IMR-90 (cell line): ENCODE measurements at regions not wholly inside any gene's neighbourhood (a gene's known extent, or its start where the extent isn't known, plus 50 kb on each side); places are given as distances from the start of the nearest gene placed in this dataset.

Experiments used
- ATAC-seq: fragments of 200-7000 bp; cut with Tn5 transposase; 2 replicates; pipeline ENCODE4 v1.9.1; 2020; ENCODE audit warnings: low read depth, mild to moderate bottlenecking, moderate library complexity
- BruUV-seq: library from RNA; stranded (reverse); fragments of 400-500 nt; replicated peaks from 2 replicates; lab custom pipeline; 2021; lab: Mats Ljungman, UMichigan
- CTCF ChIA-PET: fragments of 300-600 bp; formaldehyde crosslinking; extraction: SDS; loops from one replicate; lab custom pipeline; 2021; ENCODE audit warnings: antibody characterized with exemption; lab: Yijun Ruan, JAX
- POLR2A ChIA-PET: fragments of 300-600 bp; sonication (Branson Sonifier 250); formaldehyde crosslinking; loops from one replicate; lab custom pipeline; 2022; ENCODE audit warnings: antibody characterized with exemption; ENCODE audit not compliant: unreplicated experiment; lab: Charles Lee
- DNase-seq: peaks from one replicate; pipeline ENCODE4 v3.0.0; 2013
- H2AFZ ChIP-seq: replicated peaks from 2 replicates; pipeline ENCODE3; 2013; ENCODE audit warnings: low read length, mild to moderate bottlenecking; ENCODE audit not compliant: poor library complexity
- H2AK5ac ChIP-seq: 2 replicates; pipeline ENCODE4 v1.6.1; 2013; ENCODE audit warnings: low read depth, low read length, inconsistent platforms
- H2AK9ac ChIP-seq: replicated peaks from 2 replicates; pipeline ENCODE3; 2013; ENCODE audit warnings: mild to moderate bottlenecking, low read depth, low read length, moderate library complexity; ENCODE audit not compliant: poor library complexity
- H2BK120ac ChIP-seq: 2 replicates; pipeline ENCODE4 v1.6.1; 2013; ENCODE audit warnings: low read depth, low read length, inconsistent platforms
- H2BK15ac ChIP-seq: 3 replicates; pipeline ENCODE4 v1.6.1; 2013; ENCODE audit warnings: low read depth, low read length, inconsistent platforms
- H2BK20ac ChIP-seq: 2 replicates; pipeline ENCODE4 v1.6.1; 2013; ENCODE audit warnings: low read depth, mild to moderate bottlenecking, inconsistent platforms, low read length, moderate library complexity
- H2BK5ac ChIP-seq: 2 replicates; pipeline ENCODE4 v1.6.1; 2013; ENCODE audit warnings: mild to moderate bottlenecking, low read depth, low read length, inconsistent platforms; ENCODE audit not compliant: poor library complexity, severe bottlenecking
- H3K14ac ChIP-seq: replicated peaks from 2 replicates; pipeline ENCODE4 v1.6.1; 2013; ENCODE audit warnings: low read depth, low read length, inconsistent platforms
- H3K18ac ChIP-seq: 2 replicates; pipeline ENCODE4 v1.6.1; 2013; ENCODE audit warnings: low read depth, low read length, control low read depth
- H3K23ac ChIP-seq: 2 replicates; pipeline ENCODE4 v1.6.1; 2013; ENCODE audit warnings: low read depth, low read length, inconsistent platforms
- H3K27ac ChIP-seq: 2 replicates; pipeline ENCODE4 v1.5.1; 2013; ENCODE audit warnings: mild to moderate bottlenecking, control low read depth, low read length; ENCODE audit not compliant: insufficient read depth
- H3K27me3 ChIP-seq: 2 replicates; pipeline ENCODE4 v1.6.1; 2013; ENCODE audit warnings: low read length; ENCODE audit not compliant: control insufficient read depth, insufficient read depth
- H3K36me3 ChIP-seq: 2 replicates; pipeline ENCODE4 v1.6.1; 2013; ENCODE audit warnings: low read length, mixed read lengths; ENCODE audit not compliant: control insufficient read depth, insufficient read depth
- H3K4ac ChIP-seq: 2 replicates; pipeline ENCODE4 v1.6.1; 2013; ENCODE audit warnings: low read depth, low read length, inconsistent platforms
- H3K4me1 ChIP-seq: 2 replicates; pipeline ENCODE4 v1.6.1; 2013; ENCODE audit warnings: low read length, mixed read lengths; ENCODE audit not compliant: control insufficient read depth, insufficient read depth
- H3K4me2 ChIP-seq: 2 replicates; pipeline ENCODE4 v1.6.1; 2013; ENCODE audit warnings: low read depth, mild to moderate bottlenecking, control low read depth, low read length, moderate library complexity
- H3K4me3 ChIP-seq: 2 replicates; pipeline ENCODE4 v1.5.1; 2013; ENCODE audit warnings: low read depth, mild to moderate bottlenecking, control low read depth, low read length, moderate library complexity; ENCODE audit not compliant: insufficient read depth
- H3K56ac ChIP-seq: 2 replicates; pipeline ENCODE4 v1.6.1; 2013; ENCODE audit warnings: low read length, inconsistent platforms; ENCODE audit not compliant: insufficient read depth; ENCODE audit errors: extremely low read depth
- H3K79me1 ChIP-seq, 2 experiments: 2 replicates each; pipeline ENCODE4 v1.6.1; 2013; ENCODE audit warnings: low read length in 2 of 2, inconsistent platforms in 1 of 2, low read depth in 1 of 2
- H3K9ac ChIP-seq: 2 replicates; pipeline ENCODE4 v1.6.1; 2013; ENCODE audit warnings: low read depth, low read length, control low read depth
- H3K9me1 ChIP-seq: 2 replicates; pipeline ENCODE4 v1.6.1; 2013; ENCODE audit warnings: low read length, inconsistent platforms; ENCODE audit not compliant: insufficient read depth
- H3K9me3 ChIP-seq: 2 replicates; pipeline ENCODE4 v1.6.1; 2013; ENCODE audit warnings: low read length; ENCODE audit not compliant: control insufficient read depth, insufficient read depth
- H4K20me1 ChIP-seq: 2 replicates; pipeline ENCODE4 v1.6.1; 2013; ENCODE audit warnings: low read length, inconsistent platforms; ENCODE audit not compliant: insufficient read depth
- H4K5ac ChIP-seq: 2 replicates; pipeline ENCODE4 v1.6.1; 2013; ENCODE audit warnings: mild to moderate bottlenecking, low read depth, low read length, control low read depth
- H4K8ac ChIP-seq, 2 experiments: 2 replicates each; pipeline ENCODE4 v1.6.1; 2013; ENCODE audit warnings: low read depth in 2 of 2, low read length in 2 of 2, control low read depth in 1 of 2, inconsistent platforms in 1 of 2
- H4K91ac ChIP-seq: 2 replicates; pipeline ENCODE4 v1.6.1; 2013; ENCODE audit warnings: low read depth, low read length, inconsistent platforms; ENCODE audit not compliant: insufficient read depth
- BHLHE40 ChIP-seq: fragments of 150-350 bp; IDR thresholded peaks from 2 replicates; pipeline ENCODE4 v1.6.1; 2016; ENCODE audit warnings: mild to moderate bottlenecking, low read depth, low read length
- CHD1 ChIP-seq: IDR thresholded peaks from 2 replicates; pipeline ENCODE4 v1.6.1; 2012; ENCODE audit warnings: low read depth, low read length, improper control_type of control experiment
- CTCF ChIP-seq: conservative IDR thresholded peaks from 2 replicates; pipeline ENCODE4 v1.5.1; 2012; ENCODE audit warnings: mild to moderate bottlenecking, low read depth, low read length, improper control_type of control experiment
- ELK1 ChIP-seq: fragments of 150-350 bp; IDR thresholded peaks from 2 replicates; pipeline ENCODE4 v1.6.1; 2016; ENCODE audit warnings: low read depth, mild to moderate bottlenecking, low read length, moderate library complexity, borderline replicate concordance
- MAFK ChIP-seq: IDR thresholded peaks from 2 replicates; pipeline ENCODE4 v1.6.1; 2012; ENCODE audit warnings: low read depth, low read length, improper control_type of control experiment
- MAZ ChIP-seq: IDR thresholded peaks from 2 replicates; pipeline ENCODE4 v1.6.1; 2012; ENCODE audit warnings: low read depth, mild to moderate bottlenecking, low read length, improper control_type of control experiment, moderate library complexity, borderline replicate concordance
- MXI1 ChIP-seq: IDR thresholded peaks from 2 replicates; pipeline ENCODE4 v1.6.1; 2012; ENCODE audit warnings: low read depth, mild to moderate bottlenecking, low read length, moderate library complexity, borderline replicate concordance
- NFE2L2 ChIP-seq: fragments of 150-350 bp; IDR thresholded peaks from 2 replicates; pipeline ENCODE4 v1.6.1; 2016; ENCODE audit warnings: low read depth, mild to moderate bottlenecking, low read length
- RAD21 ChIP-seq: IDR thresholded peaks from 2 replicates; pipeline ENCODE4 v1.6.1; 2012; ENCODE audit warnings: low read length, improper control_type of control experiment
- RFX5 ChIP-seq: IDR thresholded peaks from 2 replicates; pipeline ENCODE4 v1.8.0; 2012; ENCODE audit warnings: low read depth, mild to moderate bottlenecking, low read length, moderate library complexity
- SMC3 ChIP-seq: fragments of 150-350 bp; IDR thresholded peaks from 2 replicates; pipeline ENCODE4 v1.6.1; 2016; ENCODE audit warnings: low read depth, mild to moderate bottlenecking, antibody characterized with exemption, low read length, moderate library complexity
- WGBS, 2 experiments: methylation state at CpG; one replicate each; pipeline versions ENCODE4 v1.1.5 to v1.1.7; 2013; ENCODE audit warnings: missing lambda C conversion rate in 2 of 2; ENCODE audit not compliant: insufficient read length in 1 of 2; ENCODE audit errors: extremely low coverage in 2 of 2; 5-methylcytosine and 5-hydroxymethylcytosine counted together
- dilution Hi-C: fragments of 300-500 bp; cut with HindIII; formaldehyde crosslinking; loops from one replicate; pipeline ENCODE4 v1.14.3; 2018; ENCODE audit warnings: low sequenced_read_pairs; ENCODE audit not compliant: unreplicated experiment
- in situ Hi-C: fragments of 300-500 bp; cut with MboI; formaldehyde crosslinking; loops from 3 replicates; pipeline ENCODE4 v1.14.3; 2019; ENCODE audit warnings: low sequenced_read_pairs, inconsistent platforms, mixed read lengths
- intact Hi-C: fragments of 100-400 bp; cut with micrococcal nuclease; formaldehyde crosslinking; loops from 2 replicates; pipeline ENCODE4 v1.10.0; 2022

- Histone ChIP-seq H3K4me1 (peaks cover 11% of the 10 kb centered on the region), H3K4ac (no peak overlapping the region), H3K27ac (no peak overlapping the region), H2BK5ac (no peak overlapping the region), H2AFZ (peak overlapping the region; percentile 12), H3K27me3 (no peaks in the 10 kb centered on the region), H3K56ac (no peak overlapping the region), H4K20me1 (no peaks in the 10 kb centered on the region), H3K36me3 (no peaks in the 10 kb centered on the region), H3K14ac (0 out of 2 replicates have a peak overlapping the region, but pooled peaks have one; percentile 16), H4K91ac (no peak overlapping the region), H3K4me3 (no peak overlapping the region), H3K9me1 (0 out of 2 replicates have a peak, but pooled peaks cover 3% of the 10 kb centered on the region), H4K8ac (no peak overlapping the region), H4K5ac (no peak overlapping the region), H2BK20ac (0 out of 2 replicates have a peak overlapping the region, but pooled peaks have one; percentile 14), H2BK15ac (no peak overlapping the region), H3K9ac (no peak overlapping the region), H3K18ac (no peak overlapping the region), H3K4me2 (0 out of 2 replicates have a peak overlapping the region, but pooled peaks have one; percentile 11), H2BK120ac (no peak overlapping the region), H3K79me1 (no peaks in the 10 kb centered on the region), H2AK5ac (peak overlapping the region; percentile 36; the same call in 1 of the 2 replicates), H3K23ac (no peak overlapping the region), H3K9me3 (no peaks in the 10 kb centered on the region), H2AK9ac (no peak overlapping the region)
- dilution Hi-C loops (no loop called here), in situ Hi-C loops (no loop called here), intact Hi-C loops (no loop called here)
- no peak; the same call in none of the 2 replicates for ATAC-seq
- ChIA-PET POLR2A (no interaction called here), CTCF (interaction anchor here (0.6 kb wide), 1 partner anchor 1704 kb away, joined by 4 read pairs; no protein-coding TSS in a partner anchor)
- no TSS peak for BruUV-seq
- DNase-seq, result no peak
- no CpG with 5 or more reads among the region's 8 CpGs for WGBS, 2 experiments
- no peak for TF ChIP-seq MAFK
- no peak for TF ChIP-seq ELK1
- no peak for TF ChIP-seq NFE2L2
- no peak for TF ChIP-seq SMC3
- no peak for TF ChIP-seq CTCF
- TF ChIP-seq RFX5, result no peak
- TF ChIP-seq MXI1, result no peak
- no peak for TF ChIP-seq CHD1
- TF ChIP-seq BHLHE40, result no peak
- no peak for TF ChIP-seq MAZ
- TF ChIP-seq RAD21, result no peak
Observed at GRCh38 chr3:23735535-23736326, 70.0 kb upstream of the UBE2E1 start.
